Subcutaneous abdominal adipose tissue (tissue), 5 donors: ENCODE measurements at regions not wholly inside any gene's neighbourhood (a gene's known extent, or its start where the extent isn't known, plus 50 kb on each side); places are given as distances from the start of the nearest gene placed in this dataset.

ENCODE experiments used
- H3K27ac ChIP-seq: one replicate; pipeline ENCODE4 v1.7.0; 2013; ENCODE audit warnings: low read depth, mild to moderate bottlenecking, inconsistent platforms, low read length, moderate library complexity
- H3K27me3 ChIP-seq, 5 donors: one replicate each; pipeline ENCODE4 v1.7.0; 2013; ENCODE audit warnings: low read length in 5 of 5, inconsistent platforms in 1 of 5; ENCODE audit not compliant: control insufficient read depth in 5 of 5, insufficient read depth in 4 of 5
- H3K36me3 ChIP-seq, 5 donors: one replicate each; pipeline ENCODE4 v1.7.0; 2013; ENCODE audit warnings: low read length in 5 of 5; ENCODE audit not compliant: control insufficient read depth in 5 of 5, insufficient read depth in 5 of 5
- H3K4me1 ChIP-seq, 5 donors: one replicate each; pipeline ENCODE4 v1.7.0; 2013; ENCODE audit warnings: low read length in 5 of 5, mild to moderate bottlenecking in 3 of 5, moderate library complexity in 1 of 5; ENCODE audit not compliant: control insufficient read depth in 5 of 5, insufficient read depth in 5 of 5
- H3K4me3 ChIP-seq, 5 donors: one replicate each; pipeline ENCODE4 v1.7.0; 2013; ENCODE audit warnings: low read length in 5 of 5, low read depth in 1 of 5
- H3K9ac ChIP-seq, 5 donors: one replicate each; pipeline ENCODE4 v1.7.0; 2013; ENCODE audit warnings: low read length in 5 of 5, mild to moderate bottlenecking in 4 of 5, moderate library complexity in 3 of 5
- H3K9me3 ChIP-seq, 5 donors: one replicate each; pipeline ENCODE4 v1.7.0; 2013; ENCODE audit warnings: low read length in 5 of 5; ENCODE audit not compliant: control insufficient read depth in 5 of 5
- donor health status: healthy.
- donor health status: healthy.
- donor health status: healthy.
- donor health status: healthy.
- donor health status: healthy.

GRCh38 chr3:73917643-73918042, 292.9 kb upstream of the PDZRN3 start:
- no peak overlapping the region for H3K27ac ChIP-seq
- H3K27me3 ChIP-seq, result no peaks in the 10 kb centered on the region
- H3K9ac ChIP-seq, result no peak overlapping the region
- no peaks in the 10 kb centered on the region for H3K36me3 ChIP-seq
- no peak overlapping the region for H3K4me3 ChIP-seq
- H3K4me1 ChIP-seq, result no peaks in the 10 kb centered on the region
- H3K9me3 ChIP-seq, result no peaks in the 10 kb centered on the region

- Histone ChIP-seq H3K4me1 (no peaks in the 10 kb centered on the region), H3K27me3 (no peaks in the 10 kb centered on the region), H3K27ac (no peak overlapping the region), H3K9me3 (no peaks in the 10 kb centered on the region), H3K4me3 (no peak overlapping the region), H3K36me3 (no peaks in the 10 kb centered on the region), H3K9ac (no peak overlapping the region)
Measured at GRCh38 chr3:73915886-73916285, 291.1 kb upstream of the PDZRN3 start.

- H3K9ac ChIP-seq, result no peak overlapping the region
- no peaks in the 10 kb centered on the region for H3K9me3 ChIP-seq
- H3K27me3 ChIP-seq, result no peaks in the 10 kb centered on the region
- H3K4me3 ChIP-seq, result no peak overlapping the region
- H3K27ac ChIP-seq, result no peak overlapping the region
- no peaks in the 10 kb centered on the region for H3K36me3 ChIP-seq
- H3K4me1 ChIP-seq, result no peaks in the 10 kb centered on the region
Measured at GRCh38 chr3:73908218-73908617, 283.5 kb upstream of the PDZRN3 start.

- Histone ChIP-seq H3K27me3 (no peaks in the 10 kb centered on the region), H3K36me3 (no peaks in the 10 kb centered on the region), H3K4me3 (no peak overlapping the region), H3K27ac (no peak overlapping the region), H3K9ac (no peak overlapping the region), H3K4me1 (no peaks in the 10 kb centered on the region), H3K9me3 (no peaks in the 10 kb centered on the region)
Measured at GRCh38 chr3:73901686-73902085, 276.9 kb upstream of the PDZRN3 start.

GRCh38 chr3:73894474-73895213, 269.9 kb upstream of the PDZRN3 start:
- Histone ChIP-seq H3K9me3 (no peaks in the 10 kb centered on the region), H3K4me3 (no peak overlapping the region), H3K36me3 (no peaks in the 10 kb centered on the region), H3K9ac (no peak overlapping the region), H3K27me3 (no peaks in the 10 kb centered on the region), H3K27ac (no peak overlapping the region), H3K4me1 (no peaks in the 10 kb centered on the region)

GRCh38 chr3:73893089-73893488, 268.3 kb upstream of the PDZRN3 start:
- Histone ChIP-seq H3K4me3 (no peak overlapping the region), H3K9ac (no peak overlapping the region), H3K36me3 (no peaks in the 10 kb centered on the region), H3K27me3 (no peaks in the 10 kb centered on the region), H3K9me3 (no peaks in the 10 kb centered on the region), H3K4me1 (peaks cover 0 to 1% (median 0%) of the 10 kb centered on the region in 5 donors), H3K27ac (no peak overlapping the region)

GRCh38 chr3:73885862-73886261, 261.1 kb upstream of the PDZRN3 start:
- Histone ChIP-seq H3K9ac (no peak overlapping the region), H3K27ac (no peak overlapping the region), H3K4me3 (no peak overlapping the region), H3K4me1 (peaks cover 0 to 15% (median 0%) of the 10 kb centered on the region in 5 donors), H3K27me3 (no peaks in the 10 kb centered on the region), H3K9me3 (no peaks in the 10 kb centered on the region), H3K36me3 (no peaks in the 10 kb centered on the region)

- Histone ChIP-seq H3K36me3 (no peaks in the 10 kb centered on the region), H3K9me3 (no peaks in the 10 kb centered on the region), H3K27me3 (no peaks in the 10 kb centered on the region), H3K4me3 (no peak overlapping the region), H3K9ac (no peak overlapping the region), H3K4me1 (peaks cover 0 to 15% (median 0%) of the 10 kb centered on the region in 5 donors), H3K27ac (no peak overlapping the region)
Measured at GRCh38 chr3:73884361-73884760, 259.6 kb upstream of the PDZRN3 start.

GRCh38 chr3:73883497-73883896, 258.8 kb upstream of the PDZRN3 start:
- H3K4me3 ChIP-seq, result no peak overlapping the region
- no peaks in the 10 kb centered on the region for H3K36me3 ChIP-seq
- no peaks in the 10 kb centered on the region for H3K9me3 ChIP-seq
- H3K27me3 ChIP-seq, result no peaks in the 10 kb centered on the region
- H3K27ac ChIP-seq, result no peak overlapping the region
- peaks cover 0 to 15% (median 0%) of the 10 kb centered on the region in 5 donors for H3K4me1 ChIP-seq
- H3K9ac ChIP-seq, result no peak overlapping the region

GRCh38 chr3:73874606-73875369, 250.0 kb upstream of the PDZRN3 start:
- no peaks in the 10 kb centered on the region for H3K9me3 ChIP-seq
- H3K36me3 ChIP-seq, result no peaks in the 10 kb centered on the region
- H3K4me1 ChIP-seq, result no peaks in the 10 kb centered on the region
- no peaks in the 10 kb centered on the region for H3K27me3 ChIP-seq
- H3K9ac ChIP-seq, result no peak overlapping the region
- H3K4me3 ChIP-seq, result no peak overlapping the region
- no peak overlapping the region for H3K27ac ChIP-seq
